ENCODE measurements at regions not wholly inside any gene's neighbourhood (a gene's known extent, or its start where the extent isn't known, plus 50 kb on each side); places are given as distances from the start of the nearest gene placed in this dataset.

DNA sequence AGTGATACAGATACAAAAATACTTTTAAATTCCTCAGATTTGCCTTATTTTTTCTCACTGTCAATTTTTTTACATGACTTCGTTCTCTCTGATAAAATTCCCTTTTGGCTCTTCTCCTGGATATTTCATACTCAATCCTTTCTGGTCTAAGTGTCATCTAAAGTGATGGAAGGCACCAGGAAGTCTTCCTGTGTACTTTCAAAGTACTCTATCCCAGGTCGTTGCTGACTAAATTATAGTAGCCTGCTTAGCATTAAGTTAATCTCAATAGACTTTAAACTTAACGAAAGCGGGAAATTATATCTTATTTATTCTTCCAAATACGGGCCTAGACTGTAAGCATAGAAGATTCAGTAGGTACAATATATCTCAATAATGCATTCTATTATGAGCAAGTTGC, 67.8 kb downstream of the CASP12 start:
- TF ChIP-seq, protein P1, sequence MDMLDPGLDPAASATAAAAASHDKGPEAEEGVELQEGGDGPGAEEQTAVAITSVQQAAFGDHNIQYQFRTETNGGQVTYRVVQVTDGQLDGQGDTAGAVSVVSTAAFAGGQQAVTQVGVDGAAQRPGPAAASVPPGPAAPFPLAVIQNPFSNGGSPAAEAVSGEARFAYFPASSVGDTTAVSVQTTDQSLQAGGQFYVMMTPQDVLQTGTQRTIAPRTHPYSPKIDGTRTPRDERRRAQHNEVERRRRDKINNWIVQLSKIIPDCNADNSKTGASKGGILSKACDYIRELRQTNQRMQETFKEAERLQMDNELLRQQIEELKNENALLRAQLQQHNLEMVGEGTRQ (IDR thresholded peaks at IDR 0.05; ENCODE audit: low read depth, low read length): no peak
- no peak for TF ChIP-seq SMC3 (IDR thresholded peaks at IDR 0.05; ENCODE audit: low read depth, low read length)
- TF ChIP-seq, protein P2, sequence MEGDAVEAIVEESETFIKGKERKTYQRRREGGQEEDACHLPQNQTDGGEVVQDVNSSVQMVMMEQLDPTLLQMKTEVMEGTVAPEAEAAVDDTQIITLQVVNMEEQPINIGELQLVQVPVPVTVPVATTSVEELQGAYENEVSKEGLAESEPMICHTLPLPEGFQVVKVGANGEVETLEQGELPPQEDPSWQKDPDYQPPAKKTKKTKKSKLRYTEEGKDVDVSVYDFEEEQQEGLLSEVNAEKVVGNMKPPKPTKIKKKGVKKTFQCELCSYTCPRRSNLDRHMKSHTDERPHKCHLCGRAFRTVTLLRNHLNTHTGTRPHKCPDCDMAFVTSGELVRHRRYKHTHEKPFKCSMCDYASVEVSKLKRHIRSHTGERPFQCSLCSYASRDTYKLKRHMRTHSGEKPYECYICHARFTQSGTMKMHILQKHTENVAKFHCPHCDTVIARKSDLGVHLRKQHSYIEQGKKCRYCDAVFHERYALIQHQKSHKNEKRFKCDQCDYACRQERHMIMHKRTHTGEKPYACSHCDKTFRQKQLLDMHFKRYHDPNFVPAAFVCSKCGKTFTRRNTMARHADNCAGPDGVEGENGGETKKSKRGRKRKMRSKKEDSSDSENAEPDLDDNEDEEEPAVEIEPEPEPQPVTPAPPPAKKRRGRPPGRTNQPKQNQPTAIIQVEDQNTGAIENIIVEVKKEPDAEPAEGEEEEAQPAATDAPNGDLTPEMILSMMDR (conservative IDR thresholded peaks at IDR 0.05; ENCODE audit: low read depth, low read length): no peak
- TF ChIP-seq BHLHE40 (IDR thresholded peaks at IDR 0.05; ENCODE audit: low read depth, low read length): no peak
- no peak for TF ChIP-seq RAD21 (IDR thresholded peaks at IDR 0.05; ENCODE audit: low read length)
- no peak for TF ChIP-seq POLR2A (IDR thresholded peaks at IDR 0.05; ENCODE audit: low read depth, low read length)
- TF ChIP-seq, protein P3, sequence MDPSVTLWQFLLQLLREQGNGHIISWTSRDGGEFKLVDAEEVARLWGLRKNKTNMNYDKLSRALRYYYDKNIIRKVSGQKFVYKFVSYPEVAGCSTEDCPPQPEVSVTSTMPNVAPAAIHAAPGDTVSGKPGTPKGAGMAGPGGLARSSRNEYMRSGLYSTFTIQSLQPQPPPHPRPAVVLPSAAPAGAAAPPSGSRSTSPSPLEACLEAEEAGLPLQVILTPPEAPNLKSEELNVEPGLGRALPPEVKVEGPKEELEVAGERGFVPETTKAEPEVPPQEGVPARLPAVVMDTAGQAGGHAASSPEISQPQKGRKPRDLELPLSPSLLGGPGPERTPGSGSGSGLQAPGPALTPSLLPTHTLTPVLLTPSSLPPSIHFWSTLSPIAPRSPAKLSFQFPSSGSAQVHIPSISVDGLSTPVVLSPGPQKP (IDR thresholded peaks at IDR 0.05; ENCODE audit: borderline replicate concordance, low read depth, low read length): no peak
- no peak for TF ChIP-seq MAFK (IDR thresholded peaks at IDR 0.05; ENCODE audit: low read depth, low read length)
- no peak for TF ChIP-seq MXI1 (IDR thresholded peaks at IDR 0.05; ENCODE audit: borderline replicate concordance, low read depth, low read length)
- no peak for TF ChIP-seq NFE2L2 (IDR thresholded peaks at IDR 0.05; ENCODE audit: low read depth, low read length)

All from IMR-90 (cell line).